Smooth muscle cell (in vitro differentiated cells): ENCODE measurements at regions not wholly inside any gene's neighbourhood (a gene's known extent, or its start where the extent isn't known, plus 50 kb on each side); places are given as distances from the start of the nearest gene placed in this dataset.

Experiments
- DNase-seq: peaks from one replicate; lab custom pipeline; 2025; ENCODE audit not compliant: unreplicated experiment; lab: John Stamatoyannopoulos, UW
- H2AFZ ChIP-seq: fragments of 200-600 bp; sonication (generic); 2 replicates; pipeline ENCODE4 v1.6.0; 2016; ENCODE audit warnings: antibody characterized with exemption, low read depth, mild to moderate bottlenecking
- H3F3A ChIP-seq: fragments of 200-600 bp; sonication (generic); 2 replicates; pipeline ENCODE4 v1.6.0; 2017; ENCODE audit warnings: antibody characterized with exemption, low read depth
- H3K27ac ChIP-seq: fragments of 200-600 bp; sonication (generic); 2 replicates; pipeline ENCODE4 v1.5.1; 2016; ENCODE audit warnings: low read depth, mild to moderate bottlenecking
- H3K27me3 ChIP-seq: fragments of 200-600 bp; sonication (generic); 2 replicates; pipeline ENCODE4 v1.6.1; 2016; ENCODE audit warnings: low read depth, mild to moderate bottlenecking
- H3K36me3 ChIP-seq: fragments of 200-600 bp; sonication (generic); 2 replicates; pipeline ENCODE4 v1.5.1; 2016; ENCODE audit warnings: low read depth
- H3K4me1 ChIP-seq: fragments of 200-600 bp; sonication (generic); 2 replicates; pipeline ENCODE4 v1.5.1; 2016; ENCODE audit warnings: low read depth
- H3K4me2 ChIP-seq: fragments of 200-600 bp; sonication (generic); 2 replicates; pipeline ENCODE4 v1.6.0; 2016; ENCODE audit warnings: mild to moderate bottlenecking
- H3K4me3 ChIP-seq: fragments of 200-600 bp; sonication (generic); 2 replicates; pipeline ENCODE4 v1.5.1; 2016; ENCODE audit warnings: mild to moderate bottlenecking
- H3K79me2 ChIP-seq: fragments of 200-600 bp; sonication (generic); 2 replicates; pipeline ENCODE4 v1.6.0; 2016; ENCODE audit warnings: low read depth, mild to moderate bottlenecking
- H3K9ac ChIP-seq: fragments of 200-600 bp; sonication (generic); 2 replicates; pipeline ENCODE4 v1.6.0; 2016; ENCODE audit warnings: low read depth
- H3K9me3 ChIP-seq: fragments of 200-600 bp; sonication (generic); replicated peaks from 2 replicates; pipeline ENCODE4 v1.5.1; 2016; ENCODE audit warnings: low read depth
- H4K20me1 ChIP-seq: fragments of 200-600 bp; sonication (generic); 2 replicates; pipeline ENCODE4 v1.6.0; 2016; ENCODE audit warnings: low read depth
- WGBS: methylation state at CpG from one replicate; pipeline ENCODE4 v1.1.7; 2016; ENCODE audit warnings: low lambda C conversion rate; 5-methylcytosine and 5-hydroxymethylcytosine counted together
- TF ChIP-seq, protein P1 (sequence below): fragments of 200-600 bp; sonication (generic); IDR thresholded peaks from 2 replicates; pipeline ENCODE4 v1.5.1; 2017; ENCODE audit warnings: borderline replicate concordance, mild to moderate bottlenecking, antibody characterized with exemption; ENCODE audit not compliant: insufficient read depth, poor library complexity, severe bottlenecking

DNA sequence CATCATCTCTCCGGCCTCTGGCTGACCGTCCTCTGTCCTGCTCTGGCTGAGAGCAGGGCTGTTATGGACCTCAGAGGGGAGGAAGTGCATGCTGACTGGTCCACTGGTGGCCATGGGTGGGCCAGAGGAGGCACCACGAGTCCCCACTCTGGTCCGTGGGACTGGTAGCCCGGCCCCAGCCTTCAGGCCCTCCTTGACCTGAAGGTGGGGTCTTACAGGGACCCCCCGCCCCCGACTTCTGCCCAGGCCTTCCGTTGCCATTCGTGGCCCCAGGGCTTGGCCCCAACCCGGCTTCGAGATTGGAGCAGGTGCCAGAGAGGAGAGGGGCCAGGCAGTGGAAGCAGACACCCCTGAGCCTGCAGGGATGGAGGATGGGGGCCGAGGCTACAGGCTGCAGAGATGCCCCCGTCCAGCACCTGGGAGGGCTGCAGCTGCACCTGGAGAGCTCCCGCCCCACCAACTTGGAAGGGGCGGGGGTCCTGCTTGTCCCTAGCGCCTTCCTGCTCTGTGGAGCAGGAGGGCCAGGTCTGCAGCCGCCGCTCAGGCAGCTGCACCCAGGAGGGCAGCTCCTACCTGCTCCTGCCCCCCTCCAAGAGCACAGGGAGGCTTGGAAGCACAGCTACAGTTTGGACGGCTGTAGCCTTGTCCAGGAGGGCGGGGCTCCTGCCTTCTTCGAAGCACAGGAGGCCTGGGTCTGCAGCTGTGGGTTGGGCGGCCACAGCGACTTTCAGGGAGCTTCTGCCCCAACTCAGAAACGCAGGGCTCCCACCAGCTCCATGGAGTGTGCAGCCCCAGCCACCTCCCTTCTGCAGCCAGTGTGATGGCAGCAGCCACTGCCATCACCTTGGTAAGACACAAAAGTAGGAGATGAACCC, 142.5 kb downstream of the KLF13 start:
- Histone ChIP-seq H3K27ac (no peak overlapping the region), H3K79me2 (no peaks in the 10 kb centered on the region), H3K4me3 (no peak overlapping the region), H3K9me3 (no peaks in the 10 kb centered on the region), H4K20me1 (no peaks in the 10 kb centered on the region), H3K4me1 (peaks cover 4% of the 10 kb centered on the region), H3K9ac (no peak overlapping the region), H3F3A (no peaks in the 10 kb centered on the region), H3K4me2 (no peak overlapping the region), H2AFZ (no peak overlapping the region), H3K27me3 (peaks cover 7% of the 10 kb centered on the region), H3K36me3 (no peaks in the 10 kb centered on the region)
- DNase-seq = no peak
- 88% methylated on average over 23 of the region's 24 CpGs for WGBS
- TF ChIP-seq, protein P1, sequence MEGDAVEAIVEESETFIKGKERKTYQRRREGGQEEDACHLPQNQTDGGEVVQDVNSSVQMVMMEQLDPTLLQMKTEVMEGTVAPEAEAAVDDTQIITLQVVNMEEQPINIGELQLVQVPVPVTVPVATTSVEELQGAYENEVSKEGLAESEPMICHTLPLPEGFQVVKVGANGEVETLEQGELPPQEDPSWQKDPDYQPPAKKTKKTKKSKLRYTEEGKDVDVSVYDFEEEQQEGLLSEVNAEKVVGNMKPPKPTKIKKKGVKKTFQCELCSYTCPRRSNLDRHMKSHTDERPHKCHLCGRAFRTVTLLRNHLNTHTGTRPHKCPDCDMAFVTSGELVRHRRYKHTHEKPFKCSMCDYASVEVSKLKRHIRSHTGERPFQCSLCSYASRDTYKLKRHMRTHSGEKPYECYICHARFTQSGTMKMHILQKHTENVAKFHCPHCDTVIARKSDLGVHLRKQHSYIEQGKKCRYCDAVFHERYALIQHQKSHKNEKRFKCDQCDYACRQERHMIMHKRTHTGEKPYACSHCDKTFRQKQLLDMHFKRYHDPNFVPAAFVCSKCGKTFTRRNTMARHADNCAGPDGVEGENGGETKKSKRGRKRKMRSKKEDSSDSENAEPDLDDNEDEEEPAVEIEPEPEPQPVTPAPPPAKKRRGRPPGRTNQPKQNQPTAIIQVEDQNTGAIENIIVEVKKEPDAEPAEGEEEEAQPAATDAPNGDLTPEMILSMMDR = no peak

DNA sequence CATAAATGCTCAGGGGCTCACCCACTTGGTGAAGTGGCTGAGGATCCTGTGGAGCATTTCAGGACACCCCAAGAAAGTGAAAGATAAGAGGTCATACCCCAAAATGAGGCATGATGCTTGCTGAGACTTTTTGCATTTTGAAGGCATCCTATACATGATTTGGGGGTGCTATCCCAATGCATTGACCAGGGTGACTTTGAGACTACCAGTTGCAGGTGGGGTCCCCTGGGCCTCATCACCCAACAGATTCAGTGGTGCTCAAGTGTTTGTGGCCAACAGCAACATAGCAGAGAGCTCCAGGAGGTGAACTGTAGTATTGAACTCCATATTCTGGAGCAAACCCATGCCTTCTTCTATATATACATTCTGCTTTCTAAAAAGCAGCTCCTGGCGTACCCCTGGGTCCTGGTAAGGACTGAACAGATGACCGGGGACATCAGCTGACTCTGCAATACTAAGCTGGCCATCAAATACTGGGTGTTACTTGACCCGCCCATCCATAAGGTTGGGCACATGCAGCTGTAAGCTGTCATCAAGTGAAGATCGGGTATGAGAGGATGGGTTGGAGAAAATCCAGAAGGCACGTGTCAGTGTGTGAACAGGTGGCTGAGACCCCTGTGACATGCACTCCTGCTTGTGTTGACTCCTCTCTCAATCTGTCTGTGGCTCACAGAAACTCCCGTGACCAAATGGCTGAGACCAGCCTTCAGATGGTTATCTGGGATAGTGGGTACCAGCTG, 143.3 kb downstream of the KLF13 start:
- TF ChIP-seq, protein P1 = no peak
- no peak overlapping the region for H2AFZ ChIP-seq
- H3K27ac ChIP-seq = no peak overlapping the region
- no peaks in the 10 kb centered on the region for H3K36me3 ChIP-seq
- no peaks in the 10 kb centered on the region for H3F3A ChIP-seq
- DNase-seq = no peak
- peaks cover 4% of the 10 kb centered on the region for H3K4me1 ChIP-seq
- H3K9me3 ChIP-seq = no peaks in the 10 kb centered on the region
- H3K27me3 ChIP-seq = peaks cover 7% of the 10 kb centered on the region
- H4K20me1 ChIP-seq = no peaks in the 10 kb centered on the region
- no peaks in the 10 kb centered on the region for H3K79me2 ChIP-seq
- H3K4me3 ChIP-seq = no peak overlapping the region
- no peak overlapping the region for H3K9ac ChIP-seq
- WGBS = 87% methylated on average over 6 of the region's 6 CpGs
- no peak overlapping the region for H3K4me2 ChIP-seq

DNA sequence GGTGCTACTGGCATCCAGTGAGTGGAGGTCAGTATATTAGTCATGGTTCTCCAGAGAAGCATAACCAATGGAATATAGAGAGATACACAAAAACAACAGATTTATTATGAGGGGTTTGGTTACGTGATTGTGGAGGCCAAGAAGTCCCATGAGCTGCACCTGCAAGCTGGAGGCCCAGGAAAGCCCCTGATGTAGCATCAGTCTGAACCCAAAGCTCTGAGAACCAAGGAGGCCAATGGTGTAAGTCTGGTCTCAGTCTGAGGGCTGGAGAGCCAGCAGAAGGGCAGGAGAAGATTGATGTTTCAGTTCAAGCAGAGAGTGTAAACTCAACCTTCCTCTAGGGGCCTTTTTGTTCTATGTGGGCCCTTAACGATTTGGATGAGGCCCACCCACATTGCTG, 144.1 kb downstream of the KLF13 start:
- peaks cover 4% of the 10 kb centered on the region for H3K4me1 ChIP-seq
- H3K9ac ChIP-seq = no peak overlapping the region
- no peak for DNase-seq
- H4K20me1 ChIP-seq = no peaks in the 10 kb centered on the region
- no peaks in the 10 kb centered on the region for H3K79me2 ChIP-seq
- WGBS = 85% methylated on average over 2 of the region's 2 CpGs
- H2AFZ ChIP-seq = no peak overlapping the region
- no peaks in the 10 kb centered on the region for H3K36me3 ChIP-seq
- TF ChIP-seq, protein P1 = no peak
- H3F3A ChIP-seq = no peaks in the 10 kb centered on the region
- no peaks in the 10 kb centered on the region for H3K27me3 ChIP-seq
- no peak overlapping the region for H3K4me3 ChIP-seq
- no peak overlapping the region for H3K4me2 ChIP-seq
- no peaks in the 10 kb centered on the region for H3K9me3 ChIP-seq
- H3K27ac ChIP-seq = no peak overlapping the region
